GM13977 (cell line): ENCODE measurements at regions not wholly inside any gene's neighbourhood (a gene's known extent, or its start where the extent isn't known, plus 50 kb on each side); places are given as distances from the start of the nearest gene placed in this dataset.
"Not testable (repeated sequence)": the region's sequence is repeated elsewhere in the genome, so short reads cannot be mapped to it uniquely, and the experiment has no call there.

Source experiments
- DNase-seq: peaks from one replicate; pipeline ENCODE4 v3.0.0; 2012; ENCODE audit warnings: low spot score
- in situ Hi-C: fragments of 300-500 bp; cut with MboI; formaldehyde crosslinking; loops from one replicate; pipeline ENCODE4 v1.12.0; 2022; ENCODE audit warnings: low sequenced_read_pairs, low pct_unique_long_range_greater_than_20kb, mixed read lengths, inconsistent platforms; ENCODE audit not compliant: unreplicated experiment
- TF ChIP-seq, protein P1 (sequence below): IDR thresholded peaks from 2 replicates; pipeline ENCODE4 v1.5.1; 2012; ENCODE audit warnings: mild to moderate bottlenecking, control low read depth; ENCODE audit not compliant: insufficient read depth; ENCODE audit errors: extremely low read depth, missing control alignments

DNA sequence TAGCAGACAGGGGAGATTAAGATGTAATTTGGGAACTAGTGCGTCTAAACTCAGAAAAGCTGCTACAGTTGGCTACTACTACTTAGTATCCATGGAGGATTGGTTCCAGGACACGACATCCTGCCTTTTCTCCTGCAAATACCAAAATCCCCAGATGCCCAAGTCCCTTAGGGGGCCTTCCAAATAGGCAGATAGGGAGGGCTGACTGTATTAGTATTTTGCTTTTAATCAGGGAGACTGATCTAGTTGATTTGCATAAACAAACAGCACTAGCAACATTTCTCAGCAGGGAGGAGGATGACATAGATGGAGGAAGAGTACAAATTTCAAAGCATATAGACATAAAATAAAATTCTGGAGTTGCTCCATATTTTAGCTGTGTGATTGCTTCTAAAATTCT lies 621.6 kb upstream of the GOT2 start:
- in situ Hi-C loops, result no loop called here
- no peak for DNase-seq
- TF ChIP-seq, protein P1, sequence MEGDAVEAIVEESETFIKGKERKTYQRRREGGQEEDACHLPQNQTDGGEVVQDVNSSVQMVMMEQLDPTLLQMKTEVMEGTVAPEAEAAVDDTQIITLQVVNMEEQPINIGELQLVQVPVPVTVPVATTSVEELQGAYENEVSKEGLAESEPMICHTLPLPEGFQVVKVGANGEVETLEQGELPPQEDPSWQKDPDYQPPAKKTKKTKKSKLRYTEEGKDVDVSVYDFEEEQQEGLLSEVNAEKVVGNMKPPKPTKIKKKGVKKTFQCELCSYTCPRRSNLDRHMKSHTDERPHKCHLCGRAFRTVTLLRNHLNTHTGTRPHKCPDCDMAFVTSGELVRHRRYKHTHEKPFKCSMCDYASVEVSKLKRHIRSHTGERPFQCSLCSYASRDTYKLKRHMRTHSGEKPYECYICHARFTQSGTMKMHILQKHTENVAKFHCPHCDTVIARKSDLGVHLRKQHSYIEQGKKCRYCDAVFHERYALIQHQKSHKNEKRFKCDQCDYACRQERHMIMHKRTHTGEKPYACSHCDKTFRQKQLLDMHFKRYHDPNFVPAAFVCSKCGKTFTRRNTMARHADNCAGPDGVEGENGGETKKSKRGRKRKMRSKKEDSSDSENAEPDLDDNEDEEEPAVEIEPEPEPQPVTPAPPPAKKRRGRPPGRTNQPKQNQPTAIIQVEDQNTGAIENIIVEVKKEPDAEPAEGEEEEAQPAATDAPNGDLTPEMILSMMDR, result no peak

DNA sequence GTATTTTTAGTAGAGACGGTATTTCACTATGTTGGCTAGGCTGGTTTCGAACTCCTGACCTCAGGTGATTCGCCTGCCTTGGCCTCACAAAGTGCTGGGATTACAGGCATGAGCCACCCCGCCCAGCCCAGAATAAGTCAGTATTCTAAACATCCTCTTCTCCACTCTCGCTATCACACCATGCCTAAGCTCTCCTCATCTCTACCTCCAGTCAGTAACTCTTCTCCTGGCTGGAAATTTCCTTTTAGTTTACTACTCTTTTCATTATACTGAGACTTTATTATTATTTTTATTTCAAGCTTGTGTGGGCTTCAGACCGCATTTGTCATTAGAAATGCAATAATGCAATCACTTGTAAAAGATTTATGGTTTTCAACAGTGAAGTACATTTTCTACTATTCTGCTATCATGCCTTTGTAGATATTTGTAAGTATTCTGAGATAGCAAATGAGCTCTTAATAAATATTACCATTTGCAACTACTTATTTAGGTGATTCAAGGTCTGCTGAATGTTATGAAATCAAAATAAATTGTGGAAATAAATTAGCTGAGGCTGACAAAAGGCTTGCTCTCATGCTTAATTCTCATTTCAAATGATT lies 617.3 kb upstream of the GOT2 start:
- TF ChIP-seq, protein P1, result no peak
- in situ Hi-C loops, result no loop called here
- DNase-seq, result no peak

DNA sequence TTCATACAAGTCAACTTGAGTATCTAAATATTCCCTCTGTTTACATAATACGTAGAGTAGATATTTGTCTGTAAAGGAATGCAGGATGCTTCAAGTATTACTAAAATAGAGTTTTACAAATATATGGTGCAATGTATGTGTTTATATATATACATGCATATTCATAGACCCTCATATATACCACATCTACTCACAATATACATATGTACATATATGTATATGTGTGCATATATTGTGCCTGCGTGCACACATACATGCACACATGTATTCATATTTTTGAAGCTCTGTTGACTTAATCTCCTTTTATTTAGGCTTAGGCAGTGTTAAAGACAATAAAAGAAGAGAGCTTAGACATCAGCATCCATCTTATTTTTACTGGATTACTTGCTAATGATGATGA lies 616.6 kb upstream of the GOT2 start:
- TF ChIP-seq, protein P1, result no peak
- DNase-seq, result no peak
- in situ Hi-C loops, result no loop called here

DNA sequence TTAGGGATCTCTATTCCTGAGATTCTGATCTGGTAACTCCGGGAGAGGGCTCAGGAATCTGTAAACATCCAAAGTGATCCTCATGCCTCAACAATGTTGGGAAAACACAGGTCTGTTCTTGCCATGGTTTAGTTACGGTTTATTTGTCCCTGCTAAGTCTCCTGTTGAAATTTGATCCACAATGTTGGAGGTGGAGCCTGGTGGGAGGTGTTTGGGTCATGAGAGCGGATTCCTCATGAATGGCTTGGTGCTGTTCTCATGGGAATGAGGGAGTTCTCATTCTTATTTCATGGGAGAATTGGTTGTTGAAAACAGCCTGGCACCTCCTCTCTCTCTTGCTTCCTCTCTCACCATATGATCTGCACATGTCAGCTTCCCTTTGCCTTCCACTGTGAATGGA lies 608.6 kb upstream of the GOT2 start:
- in situ Hi-C loops, result no loop called here
- no peak for DNase-seq
- TF ChIP-seq, protein P1, result no peak

DNA sequence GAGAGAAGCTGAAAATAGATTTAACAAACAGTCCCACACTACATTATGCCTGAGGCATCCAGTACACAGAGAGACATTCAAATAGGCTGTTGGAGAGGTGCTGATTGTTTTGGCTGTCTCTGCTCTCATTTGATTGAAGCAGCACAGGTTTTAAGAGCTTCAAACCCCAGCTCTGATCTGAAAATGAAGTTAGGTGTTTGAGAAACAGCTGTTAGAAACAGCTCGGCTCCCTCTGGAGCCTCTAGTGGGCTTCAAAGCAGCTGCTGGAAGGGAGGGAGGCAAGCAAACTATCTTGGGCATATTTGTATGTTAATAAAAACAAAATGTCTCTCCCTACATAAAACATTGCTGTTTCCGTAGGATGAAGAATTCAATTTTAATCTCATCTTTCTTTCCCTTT lies 607.3 kb upstream of the GOT2 start:
- TF ChIP-seq, protein P1, result no peak
- in situ Hi-C loops, result no loop called here
- no peak for DNase-seq

DNA sequence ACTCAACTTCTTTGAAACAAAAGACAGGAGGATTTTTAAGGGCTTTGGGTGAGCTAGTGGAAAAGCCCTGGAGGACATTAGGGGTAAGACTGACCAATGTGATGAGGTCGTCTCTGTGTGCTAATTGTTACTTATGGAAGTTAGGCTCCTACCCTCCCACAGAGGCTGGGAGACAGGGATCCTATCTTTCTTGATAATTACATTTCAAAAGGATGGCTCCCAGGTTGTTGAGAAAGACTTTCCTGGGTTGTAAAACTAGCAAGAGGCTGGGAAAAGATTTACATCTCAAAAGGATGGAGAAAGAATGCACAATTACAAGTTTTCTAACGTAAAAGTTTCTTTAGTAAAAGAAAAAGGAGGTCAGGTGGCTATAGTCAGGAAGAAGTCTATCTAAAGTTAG lies 605.8 kb upstream of the GOT2 start:
- in situ Hi-C loops, result no loop called here
- TF ChIP-seq, protein P1, result no peak

DNA sequence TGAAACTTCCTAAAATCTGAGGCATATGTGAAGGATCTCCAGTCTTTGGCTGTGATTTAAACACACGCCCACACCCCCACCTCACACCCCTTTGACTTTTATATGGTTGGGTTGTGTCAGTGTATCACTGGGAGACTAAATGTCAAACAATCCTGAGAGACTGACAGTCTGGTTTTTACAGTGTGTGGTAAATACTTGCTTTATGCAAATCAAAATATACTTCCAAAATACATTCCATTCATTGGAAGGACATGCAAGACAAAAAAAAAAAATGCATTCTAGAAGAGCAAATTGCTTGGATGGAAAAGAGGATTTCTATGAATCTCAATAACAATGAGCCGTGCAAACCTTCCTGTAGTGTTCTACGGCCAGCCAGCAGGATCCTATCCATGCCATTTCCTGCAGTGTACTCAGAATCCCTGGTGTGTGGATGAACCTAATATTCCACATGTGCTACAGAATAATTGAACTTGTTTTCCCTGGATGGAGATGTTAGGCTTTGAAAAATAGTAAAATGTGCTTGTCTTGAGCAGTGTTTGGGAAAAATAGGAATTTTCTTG lies 602.1 kb upstream of the GOT2 start:
- in situ Hi-C loops, result no loop called here
- DNase-seq, result no peak
- TF ChIP-seq, protein P1, result no peak

More for the DNA sequence above, 605.8 kb upstream of the GOT2 start:
- no peak for DNase-seq

DNA sequence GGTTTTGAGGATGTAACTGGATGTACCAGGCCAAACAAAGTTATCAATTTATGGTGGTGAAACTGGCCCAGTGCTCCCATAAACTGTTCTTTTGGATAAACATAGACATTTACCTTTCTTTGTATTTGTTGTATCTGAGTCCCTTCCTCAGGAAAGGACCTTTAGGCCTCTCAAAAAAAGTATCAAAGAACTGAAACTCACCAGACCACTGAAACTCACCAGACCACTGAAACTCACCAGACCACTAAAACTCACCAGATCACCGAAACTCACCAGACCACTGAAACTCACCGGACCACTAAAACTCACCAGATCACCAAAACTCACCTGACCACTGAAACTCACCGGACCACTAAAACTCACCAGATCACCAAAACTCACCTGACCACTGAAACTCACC lies 597.6 kb upstream of the GOT2 start:
- in situ Hi-C loops, DNase-seq: not testable (repeated sequence)
